ENCODE measurements at regions not wholly inside any gene's neighbourhood (a gene's known extent, or its start where the extent isn't known, plus 50 kb on each side); places are given as distances from the start of the nearest gene placed in this dataset.

DNA sequence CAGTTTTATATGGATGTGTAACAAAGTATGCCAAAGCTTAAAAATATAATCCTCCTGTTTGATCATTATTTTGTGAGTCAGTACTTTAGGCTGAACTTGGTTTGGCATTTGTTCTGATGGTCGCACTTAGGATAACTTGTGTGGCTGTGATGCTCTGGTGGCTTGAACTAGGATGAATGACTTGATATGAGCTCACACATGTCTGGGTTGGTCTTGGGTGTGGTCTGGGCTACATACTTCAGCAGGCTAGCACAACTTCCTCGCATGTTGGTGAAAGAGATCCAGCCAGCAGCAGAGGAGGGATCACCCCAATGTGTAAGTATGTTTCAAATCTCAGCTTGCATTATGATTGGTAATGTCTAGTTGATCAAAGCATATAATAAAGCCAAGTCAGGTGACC lies 969.1 kb upstream of the PCDH9 start:
- Histone ChIP-seq H2BK15ac (ENCODE audit: low read length) (no peak overlapping the region), H3K4me2 (ENCODE audit: insufficient read depth, low read length, poor library complexity, severe bottlenecking) (no peak overlapping the region), H3K14ac (ENCODE audit: low read length) (no peak overlapping the region), H3K23ac (ENCODE audit: low read depth, low read length, poor library complexity) (no peak overlapping the region), H3K27me3 (ENCODE audit: control insufficient read depth in 3 of 3, insufficient read depth in 3 of 3, low read depth in 1 of 3, low read length in 3 of 3) (no peaks in the 10 kb centered on the region), H3K36me3 (replicated peaks in 1 of 2; ENCODE audit: control insufficient read depth in 2 of 2, insufficient read depth in 2 of 2, low read length in 2 of 2) (no peaks in the 10 kb centered on the region), H3K27ac (replicated peaks; ENCODE audit: low read length) (no peak overlapping the region), H2BK120ac (ENCODE audit: low read depth, low read length) (no peak overlapping the region), H3K4ac (ENCODE audit: low read length) (no peak overlapping the region), H3K9ac (ENCODE audit: low read depth, low read length, poor library complexity) (no peak overlapping the region), H2BK12ac (ENCODE audit: low read length) (no peak overlapping the region), H3K18ac (ENCODE audit: low read length) (no peak overlapping the region), H3K9me3 (replicated peaks in 1 of 2; ENCODE audit: control insufficient read depth in 2 of 2, insufficient read depth in 1 of 2, low read depth in 1 of 2, low read length in 2 of 2) (no peaks in the 10 kb centered on the region), H2BK5ac (ENCODE audit: low read length) (no peak overlapping the region), H3K79me1 (ENCODE audit: low read depth, low read length) (no peaks in the 10 kb centered on the region), H2AK5ac (ENCODE audit: low read depth, low read length) (no peak overlapping the region), H4K91ac (ENCODE audit: low read depth, low read length, poor library complexity) (no peak overlapping the region), H4K8ac (ENCODE audit: low read depth, low read length) (no peak overlapping the region), H2AFZ (ENCODE audit: low read length) (no peak overlapping the region), H3K4me1 (ENCODE audit: control insufficient read depth in 2 of 2, insufficient read depth in 1 of 2, low read depth in 1 of 2, low read length in 2 of 2) (no peaks in the 10 kb centered on the region), H3K4me3 (ENCODE audit: low read length in 2 of 2) (no peak overlapping the region)
- no CpG with 5 or more reads among the region's 2 CpGs for WGBS, 2 donors (ENCODE audit: extremely low coverage in 2 of 2, insufficient read length in 2 of 2, insufficient replicate concordance in 1 of 2)
- no peak for DNase-seq (ENCODE audit: low spot score)

DNA sequence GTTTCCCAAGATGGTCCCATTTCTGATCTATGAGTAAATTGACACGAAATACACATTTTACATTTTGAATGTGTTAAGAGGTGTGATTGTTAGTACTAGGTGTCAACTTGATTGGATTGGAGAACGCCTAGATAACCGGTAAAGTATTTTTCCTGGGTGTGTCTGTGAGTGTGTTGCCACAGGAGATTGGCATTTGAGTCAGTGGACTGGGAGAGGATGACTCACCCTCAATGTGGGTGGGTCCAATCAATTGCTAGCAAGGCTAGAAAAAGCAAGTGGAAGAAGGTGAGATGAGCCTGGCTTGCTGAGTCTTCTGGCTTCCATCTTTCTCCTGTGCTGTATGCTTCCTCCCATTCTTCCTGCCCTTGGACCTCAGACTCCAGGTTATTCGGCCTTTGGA lies 960.7 kb upstream of the PCDH9 start:
- no peak overlapping the region for H2BK12ac ChIP-seq (ENCODE audit: low read length)
- H3K4me3 ChIP-seq (ENCODE audit: low read length in 2 of 2) = no peak overlapping the region
- H3K79me1 ChIP-seq (ENCODE audit: low read depth, low read length) = peaks cover 2% of the 10 kb centered on the region
- H3K36me3 ChIP-seq (replicated peaks in 1 of 2; ENCODE audit: control insufficient read depth in 2 of 2, insufficient read depth in 2 of 2, low read length in 2 of 2) = no peaks in the 10 kb centered on the region
- H2AFZ ChIP-seq (ENCODE audit: low read length) = peak overlapping the region; percentile 29
- no peak overlapping the region for H3K18ac ChIP-seq (ENCODE audit: low read length)
- H2BK120ac ChIP-seq (ENCODE audit: low read depth, low read length) = no peak overlapping the region
- no peak overlapping the region for H4K8ac ChIP-seq (ENCODE audit: low read depth, low read length)
- H3K14ac ChIP-seq (ENCODE audit: low read length) = no peak overlapping the region
- H3K9ac ChIP-seq (ENCODE audit: low read depth, low read length, poor library complexity) = no peak overlapping the region
- H3K27me3 ChIP-seq (ENCODE audit: control insufficient read depth in 3 of 3, insufficient read depth in 3 of 3, low read depth in 1 of 3, low read length in 3 of 3) = no peaks in the 10 kb centered on the region
- peaks cover 0 to 2% of the 10 kb centered on the region in 2 donors for H3K4me1 ChIP-seq (ENCODE audit: control insufficient read depth in 2 of 2, insufficient read depth in 1 of 2, low read depth in 1 of 2, low read length in 2 of 2)
- no peak overlapping the region for H2AK5ac ChIP-seq (ENCODE audit: low read depth, low read length)
- DNase-seq (ENCODE audit: low spot score) = no peak
- H2BK5ac ChIP-seq (ENCODE audit: low read length) = no peak overlapping the region
- H3K4ac ChIP-seq (ENCODE audit: low read length) = no peak overlapping the region
- no peak overlapping the region for H3K23ac ChIP-seq (ENCODE audit: low read depth, low read length, poor library complexity)
- no peak overlapping the region for H3K27ac ChIP-seq (replicated peaks; ENCODE audit: low read length)
- no peak overlapping the region for H2BK15ac ChIP-seq (ENCODE audit: low read length)
- no peak overlapping the region for H4K91ac ChIP-seq (ENCODE audit: low read depth, low read length, poor library complexity)
- no CpG with 5 or more reads among the region's 4 CpGs for WGBS, 2 donors (ENCODE audit: extremely low coverage in 2 of 2, insufficient read length in 2 of 2, insufficient replicate concordance in 1 of 2)
- H3K9me3 ChIP-seq (replicated peaks in 1 of 2; ENCODE audit: control insufficient read depth in 2 of 2, insufficient read depth in 1 of 2, low read depth in 1 of 2, low read length in 2 of 2) = no peaks in the 10 kb centered on the region
- H3K4me2 ChIP-seq (ENCODE audit: insufficient read depth, low read length, poor library complexity, severe bottlenecking) = no peak overlapping the region

DNA sequence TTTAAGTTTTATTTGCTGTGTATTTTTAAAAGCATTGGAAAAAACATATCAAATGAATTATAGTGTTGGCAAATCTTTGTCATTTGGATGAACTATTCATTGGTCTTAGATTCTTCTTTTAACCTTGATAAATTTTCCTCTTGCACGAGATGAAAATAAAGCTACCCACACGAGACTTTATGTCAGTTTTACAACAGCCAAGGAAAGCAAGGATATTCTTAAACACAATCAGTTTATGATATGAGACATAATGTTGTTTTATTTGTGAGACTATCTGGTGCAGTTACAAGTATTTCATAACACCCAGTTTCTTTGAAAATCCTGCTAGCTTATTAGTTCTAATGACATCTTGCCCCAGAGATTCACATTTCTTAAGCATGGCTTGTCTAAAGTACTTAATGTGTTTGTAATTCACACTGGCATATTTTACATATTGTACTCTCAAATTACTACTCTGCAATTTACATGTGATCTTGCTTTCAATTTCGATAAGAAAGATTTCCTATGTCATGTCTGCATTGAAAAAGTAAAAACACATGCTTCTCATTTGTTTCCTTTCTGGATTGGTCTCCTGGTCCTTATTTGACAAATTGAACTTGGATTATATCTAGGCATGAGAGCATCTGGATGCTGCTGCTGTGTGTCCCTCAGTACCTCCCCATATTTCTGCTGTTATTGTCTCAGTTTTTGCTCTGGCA lies 955.5 kb upstream of the PCDH9 start:
- no peak overlapping the region for H2AK5ac ChIP-seq (ENCODE audit: low read depth, low read length)
- H3K27ac ChIP-seq (replicated peaks; ENCODE audit: low read length) = no peak overlapping the region
- WGBS, 2 donors (ENCODE audit: extremely low coverage in 2 of 2, insufficient read length in 2 of 2, insufficient replicate concordance in 1 of 2) = no CpG with 5 or more reads among the region's 3 CpGs
- H2BK12ac ChIP-seq (ENCODE audit: low read length) = no peak overlapping the region
- H3K14ac ChIP-seq (ENCODE audit: low read length) = no peak overlapping the region
- H3K9ac ChIP-seq (ENCODE audit: low read depth, low read length, poor library complexity) = no peak overlapping the region
- no peak overlapping the region for H2BK5ac ChIP-seq (ENCODE audit: low read length)
- no peak overlapping the region for H3K23ac ChIP-seq (ENCODE audit: low read depth, low read length, poor library complexity)
- H3K4me1 ChIP-seq (ENCODE audit: control insufficient read depth in 2 of 2, insufficient read depth in 1 of 2, low read depth in 1 of 2, low read length in 2 of 2) = peaks cover 2 to 4% of the 10 kb centered on the region in 2 donors
- H3K4me3 ChIP-seq (ENCODE audit: low read length in 2 of 2) = no peak overlapping the region
- H3K9me3 ChIP-seq (replicated peaks in 1 of 2; ENCODE audit: control insufficient read depth in 2 of 2, insufficient read depth in 1 of 2, low read depth in 1 of 2, low read length in 2 of 2) = no peaks in the 10 kb centered on the region
- H3K27me3 ChIP-seq (ENCODE audit: control insufficient read depth in 3 of 3, insufficient read depth in 3 of 3, low read depth in 1 of 3, low read length in 3 of 3) = no peaks in the 10 kb centered on the region
- no peak overlapping the region for H3K4me2 ChIP-seq (ENCODE audit: insufficient read depth, low read length, poor library complexity, severe bottlenecking)
- no peak overlapping the region for H2BK15ac ChIP-seq (ENCODE audit: low read length)
- peaks cover 2% of the 10 kb centered on the region for H3K79me1 ChIP-seq (ENCODE audit: low read depth, low read length)
- H2BK120ac ChIP-seq (ENCODE audit: low read depth, low read length) = no peak overlapping the region
- no peak overlapping the region for H4K91ac ChIP-seq (ENCODE audit: low read depth, low read length, poor library complexity)
- H3K18ac ChIP-seq (ENCODE audit: low read length) = no peak overlapping the region
- no peaks in the 10 kb centered on the region for H3K36me3 ChIP-seq (replicated peaks in 1 of 2; ENCODE audit: control insufficient read depth in 2 of 2, insufficient read depth in 2 of 2, low read length in 2 of 2)
- H2AFZ ChIP-seq (ENCODE audit: low read length) = peak overlapping the region; percentile 36
- H3K4ac ChIP-seq (ENCODE audit: low read length) = no peak overlapping the region
- DNase-seq (ENCODE audit: low spot score) = no peak
- no peak overlapping the region for H4K8ac ChIP-seq (ENCODE audit: low read depth, low read length)

DNA sequence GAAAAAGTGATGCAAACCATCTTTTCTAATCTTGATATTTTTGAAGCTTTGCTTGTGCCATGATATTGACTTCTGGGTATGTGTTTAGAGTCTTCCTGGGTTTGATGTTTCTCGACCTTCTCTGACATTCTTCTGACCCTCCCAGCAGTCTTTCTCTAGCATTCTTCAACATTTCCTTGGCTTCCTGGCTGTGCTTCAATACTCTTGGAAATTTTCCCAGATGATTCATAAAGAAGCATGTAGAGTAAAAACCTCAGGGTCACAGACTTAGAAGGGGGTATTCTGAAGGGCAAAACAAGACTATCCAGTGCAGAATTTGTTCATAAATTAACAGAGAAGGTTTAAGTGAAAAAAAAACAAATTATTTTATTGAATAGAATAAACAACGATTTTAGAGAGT lies 946.3 kb upstream of the PCDH9 start:
- no peak overlapping the region for H4K8ac ChIP-seq (ENCODE audit: low read depth, low read length)
- no peak overlapping the region for H3K23ac ChIP-seq (ENCODE audit: low read depth, low read length, poor library complexity)
- no peak overlapping the region for H3K14ac ChIP-seq (ENCODE audit: low read length)
- no peak overlapping the region for H2AK5ac ChIP-seq (ENCODE audit: low read depth, low read length)
- no peaks in the 10 kb centered on the region for H3K27me3 ChIP-seq (ENCODE audit: control insufficient read depth in 3 of 3, insufficient read depth in 3 of 3, low read depth in 1 of 3, low read length in 3 of 3)
- no peak overlapping the region for H3K9ac ChIP-seq (ENCODE audit: low read depth, low read length, poor library complexity)
- WGBS, 2 donors (ENCODE audit: extremely low coverage in 2 of 2, insufficient read length in 2 of 2, insufficient replicate concordance in 1 of 2) = no CpG with 5 or more reads among the region's 2 CpGs
- H3K9me3 ChIP-seq (replicated peaks in 1 of 2; ENCODE audit: control insufficient read depth in 2 of 2, insufficient read depth in 1 of 2, low read depth in 1 of 2, low read length in 2 of 2) = peaks cover 2 to 5% of the 10 kb centered on the region in 2 donors
- H2BK12ac ChIP-seq (ENCODE audit: low read length) = no peak overlapping the region
- H3K36me3 ChIP-seq (replicated peaks in 1 of 2; ENCODE audit: control insufficient read depth in 2 of 2, insufficient read depth in 2 of 2, low read length in 2 of 2) = no peaks in the 10 kb centered on the region
- no peak overlapping the region for H2BK120ac ChIP-seq (ENCODE audit: low read depth, low read length)
- no peak overlapping the region for H4K91ac ChIP-seq (ENCODE audit: low read depth, low read length, poor library complexity)
- H2AFZ ChIP-seq (ENCODE audit: low read length) = no peak overlapping the region
- DNase-seq (ENCODE audit: low spot score) = no peak
- no peak overlapping the region for H3K27ac ChIP-seq (replicated peaks; ENCODE audit: low read length)
- H2BK5ac ChIP-seq (ENCODE audit: low read length) = no peak overlapping the region
- H3K4me1 ChIP-seq (ENCODE audit: control insufficient read depth in 2 of 2, insufficient read depth in 1 of 2, low read depth in 1 of 2, low read length in 2 of 2) = no peaks in the 10 kb centered on the region
- H3K4ac ChIP-seq (ENCODE audit: low read length) = no peak overlapping the region
- no peak overlapping the region for H3K4me3 ChIP-seq (ENCODE audit: low read length in 2 of 2)
- H2BK15ac ChIP-seq (ENCODE audit: low read length) = no peak overlapping the region
- H3K79me1 ChIP-seq (ENCODE audit: low read depth, low read length) = no peaks in the 10 kb centered on the region
- no peak overlapping the region for H3K4me2 ChIP-seq (ENCODE audit: insufficient read depth, low read length, poor library complexity, severe bottlenecking)
- no peak overlapping the region for H3K18ac ChIP-seq (ENCODE audit: low read length)
